Activated CD4-positive, alpha-beta memory T cell treated with anti-CD3 and anti-CD28 coated beads, Interleukin-2, amount 10 ng/mL, durations not matched to agents 7 days and 5 days (primary cell): ENCODE measurements at regions not wholly inside any gene's neighbourhood (a gene's known extent, or its start where the extent isn't known, plus 50 kb on each side); places are given as distances from the start of the nearest gene placed in this dataset.

Experiments used
- CTCF ChIA-PET: fragments of 350-600 bp; sonication (Branson Sonifier 250); formaldehyde crosslinking; loops from one replicate; lab custom pipeline; 2021; ENCODE audit warnings: antibody characterized with exemption, inconsistent platforms; lab: Charles Lee
- POLR2A ChIA-PET: fragments of 350-600 bp; sonication (Branson Sonifier 250); formaldehyde crosslinking; loops from one replicate; lab custom pipeline; 2021; ENCODE audit warnings: antibody characterized with exemption; lab: Charles Lee
- DNase-seq: peaks from one replicate; pipeline ENCODE4 v3.0.0-alpha.2; 2020
- H3K27ac Mint-ChIP-seq: one replicate; pipeline ENCODE4 v1.8.0; 2021; ENCODE audit warnings: mild to moderate bottlenecking, mixed read lengths
- H3K27me3 Mint-ChIP-seq: one replicate; pipeline ENCODE4 v1.8.0; 2021; ENCODE audit warnings: mixed read lengths
- H3K36me3 Mint-ChIP-seq: one replicate; pipeline ENCODE4 v1.8.0; 2021; ENCODE audit warnings: low read depth, mixed read lengths
- H3K4me1 Mint-ChIP-seq: one replicate; pipeline ENCODE4 v1.8.0; 2021; ENCODE audit warnings: mixed read lengths
- H3K4me3 Mint-ChIP-seq: one replicate; pipeline ENCODE4 v1.8.0; 2021; ENCODE audit warnings: mild to moderate bottlenecking, mixed read lengths
- H3K9me3 Mint-ChIP-seq: one replicate; pipeline ENCODE4 v1.8.0; 2021; ENCODE audit warnings: mixed read lengths

DNA sequence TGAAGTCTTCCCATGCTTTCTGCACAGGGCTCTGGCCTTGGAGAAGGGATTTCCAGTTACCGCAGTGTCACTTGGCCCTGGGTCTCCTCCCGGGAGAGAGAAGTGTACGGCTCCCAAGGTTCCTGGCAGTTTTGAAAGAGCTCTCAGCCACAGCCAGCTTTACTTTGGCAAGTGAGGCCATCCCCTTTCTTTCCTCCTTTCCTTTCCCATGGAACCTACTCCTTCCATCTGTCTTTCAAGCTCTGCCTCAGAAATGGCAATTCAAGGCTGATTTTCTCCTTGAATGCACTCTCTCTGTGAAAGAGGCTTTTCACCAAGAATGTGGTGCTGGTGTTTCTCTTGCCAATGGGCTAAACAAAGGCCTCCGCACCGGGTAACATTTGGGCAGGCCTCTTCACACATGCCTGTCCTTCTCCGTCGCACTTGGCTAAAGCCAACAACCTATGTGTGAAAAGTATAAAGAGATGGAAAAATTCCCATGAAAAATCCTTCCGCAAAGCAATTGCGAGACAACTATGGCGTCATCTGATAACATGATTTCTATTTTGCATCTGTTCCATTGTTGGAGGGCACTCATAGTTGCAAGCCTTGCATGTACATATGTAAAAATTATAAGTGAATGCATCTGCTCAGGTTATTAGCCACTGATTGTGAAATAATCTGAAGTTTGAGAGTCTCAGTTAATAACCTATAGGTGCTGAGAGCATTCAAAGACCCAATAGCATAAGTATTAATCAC, 125.4 kb downstream of the PFKFB3 start:
- H3K9me3 Mint-ChIP-seq: peaks cover 2% of the 10 kb centered on the region
- DNase-seq: no peak
- CTCF ChIA-PET: interaction anchor here (0.9 kb wide), 1 partner anchor 126 kb away, joined by 4 read pairs; the partner anchor contains the start of gene PFKFB3
- POLR2A ChIA-PET: no interaction called here
- no peak overlapping the region for H3K27ac Mint-ChIP-seq
- no peaks in the 10 kb centered on the region for H3K4me1 Mint-ChIP-seq
- H3K4me3 Mint-ChIP-seq: no peak overlapping the region
- peaks cover 6% of the 10 kb centered on the region for H3K36me3 Mint-ChIP-seq
- no peaks in the 10 kb centered on the region for H3K27me3 Mint-ChIP-seq

- H3K27me3 Mint-ChIP-seq: no peaks in the 10 kb centered on the region
- H3K27ac Mint-ChIP-seq: no peak overlapping the region
- H3K9me3 Mint-ChIP-seq: peaks cover 8% of the 10 kb centered on the region
- POLR2A ChIA-PET: no interaction called here
- H3K4me3 Mint-ChIP-seq: no peak overlapping the region
- no peak for DNase-seq
- peaks cover 12% of the 10 kb centered on the region for H3K36me3 Mint-ChIP-seq
- CTCF ChIA-PET: interaction anchor here (0.9 kb wide), 1 partner anchor 126 kb away, joined by 4 read pairs; the partner anchor contains the start of gene PFKFB3
- no peaks in the 10 kb centered on the region for H3K4me1 Mint-ChIP-seq
Observed at GRCh38 chr10:6328699-6329423, 126.1 kb downstream of the PFKFB3 start.

GRCh38 chr10:6333086-6333485, 130.4 kb downstream of the PFKFB3 start:
- Mint-ChIP-seq H3K9me3 (peaks cover 12% of the 10 kb centered on the region), H3K36me3 (peaks cover 12% of the 10 kb centered on the region), H3K27ac (no peak overlapping the region), H3K4me3 (no peak overlapping the region), H3K4me1 (no peaks in the 10 kb centered on the region), H3K27me3 (no peaks in the 10 kb centered on the region)
- ChIA-PET CTCF (no interaction called here), POLR2A (no interaction called here)
- DNase-seq: no peak

GRCh38 chr10:6333973-6334372, 131.2 kb downstream of the PFKFB3 start:
- POLR2A ChIA-PET: no interaction called here
- no peak overlapping the region for H3K27ac Mint-ChIP-seq

GRCh38 chr10:6336016-6336415, 133.3 kb downstream of the PFKFB3 start:
- no peaks in the 10 kb centered on the region for H3K4me1 Mint-ChIP-seq
- no peak overlapping the region for H3K27ac Mint-ChIP-seq
- H3K36me3 Mint-ChIP-seq: peaks cover 6% of the 10 kb centered on the region
- ChIA-PET CTCF (no interaction called here), POLR2A (no interaction called here)
- H3K27me3 Mint-ChIP-seq: no peaks in the 10 kb centered on the region
- no peak overlapping the region for H3K4me3 Mint-ChIP-seq
- DNase-seq: no peak
- peaks cover 10% of the 10 kb centered on the region for H3K9me3 Mint-ChIP-seq

More at GRCh38 chr10:6333973-6334372, 131.2 kb downstream of the PFKFB3 start:
- H3K9me3 Mint-ChIP-seq: peaks cover 12% of the 10 kb centered on the region
- CTCF ChIA-PET: no interaction called here
- H3K4me1 Mint-ChIP-seq: no peaks in the 10 kb centered on the region
- H3K36me3 Mint-ChIP-seq: peaks cover 12% of the 10 kb centered on the region
- no peak for DNase-seq
- H3K4me3 Mint-ChIP-seq: no peak overlapping the region
- no peaks in the 10 kb centered on the region for H3K27me3 Mint-ChIP-seq

DNA sequence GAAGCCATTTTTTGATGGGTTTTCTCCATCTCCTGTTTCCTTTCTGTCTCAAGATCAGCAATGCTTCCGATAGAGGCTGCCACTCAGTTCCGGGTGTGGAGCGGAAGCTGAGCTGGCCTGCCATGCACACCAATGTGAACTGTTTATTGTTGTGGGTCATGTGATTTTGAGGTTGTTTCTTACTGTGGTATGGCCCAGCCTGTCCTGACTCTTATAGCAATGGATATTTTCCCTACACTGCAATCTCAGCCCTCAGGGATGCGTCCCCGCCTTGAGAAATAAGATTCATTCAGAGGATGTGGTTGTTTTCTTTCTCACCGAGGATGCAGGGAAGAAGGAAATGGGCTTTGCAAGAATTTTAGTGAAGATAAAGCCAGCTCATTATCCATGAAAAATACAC, 134.7 kb downstream of the PFKFB3 start:
- Mint-ChIP-seq H3K4me3 (no peak overlapping the region), H3K27me3 (no peaks in the 10 kb centered on the region), H3K27ac (no peak overlapping the region), H3K9me3 (peaks cover 10% of the 10 kb centered on the region), H3K4me1 (no peaks in the 10 kb centered on the region), H3K36me3 (peaks cover 6% of the 10 kb centered on the region)
- POLR2A ChIA-PET: interaction anchor here (0.8 to 1.4 kb wide), 2 partner anchors 56 to 61 kb away, joined by 3 read pairs; no protein-coding TSS in a partner anchor
- CTCF ChIA-PET: no interaction called here
- no peak for DNase-seq

- Mint-ChIP-seq H3K4me1 (no peaks in the 10 kb centered on the region), H3K4me3 (no peak overlapping the region), H3K9me3 (peaks cover 8% of the 10 kb centered on the region), H3K27me3 (no peaks in the 10 kb centered on the region), H3K36me3 (peaks cover 3% of the 10 kb centered on the region), H3K27ac (no peak overlapping the region)
- DNase-seq: no peak
- POLR2A ChIA-PET: interaction anchor here (1.4 kb wide), 1 partner anchor 60 kb away, joined by 3 read pairs; no protein-coding TSS in a partner anchor
- CTCF ChIA-PET: interaction anchor here (1.1 kb wide), 1 partner anchor 10 kb away, joined by 4 read pairs; no protein-coding TSS in a partner anchor
Observed at GRCh38 chr10:6338361-6338760, 135.6 kb downstream of the PFKFB3 start.

DNA sequence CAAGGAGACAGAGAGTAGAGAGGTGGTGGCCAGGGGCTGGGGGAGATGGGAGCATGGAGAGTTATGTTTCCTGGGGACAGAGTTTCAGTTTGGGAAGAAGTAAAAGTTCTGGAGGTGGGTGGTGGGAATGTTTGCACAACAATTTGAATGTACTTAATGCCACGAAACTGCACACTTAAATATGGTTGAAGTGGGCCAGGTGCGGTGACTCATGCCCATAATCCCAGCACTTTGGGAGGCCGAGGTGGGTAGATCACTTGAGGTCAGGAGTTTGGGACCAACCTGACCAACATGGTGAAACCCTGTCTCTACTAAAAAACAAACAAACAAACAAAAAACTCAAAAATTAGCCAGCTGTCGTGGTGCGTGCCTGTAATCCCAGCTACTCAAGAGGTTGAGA, 137.2 kb downstream of the PFKFB3 start:
- no peak for DNase-seq
- Mint-ChIP-seq H3K4me3 (no peak overlapping the region), H3K36me3 (peaks cover 1% of the 10 kb centered on the region), H3K27ac (no peak overlapping the region), H3K9me3 (peaks cover 2% of the 10 kb centered on the region), H3K27me3 (no peaks in the 10 kb centered on the region), H3K4me1 (no peaks in the 10 kb centered on the region)
- POLR2A ChIA-PET: no interaction called here
- CTCF ChIA-PET: no interaction called here

- Mint-ChIP-seq H3K27ac (no peak overlapping the region), H3K36me3 (peaks cover 14% of the 10 kb centered on the region), H3K27me3 (peaks cover 3% of the 10 kb centered on the region), H3K4me3 (no peak overlapping the region), H3K9me3 (peaks cover 9% of the 10 kb centered on the region), H3K4me1 (peaks cover 19% of the 10 kb centered on the region)
- CTCF ChIA-PET: no interaction called here
- POLR2A ChIA-PET: no interaction called here
- DNase-seq: no peak
Observed at GRCh38 chr10:6342096-6342685, 139.5 kb downstream of the PFKFB3 start.

GRCh38 chr10:6343305-6344010, 140.7 kb downstream of the PFKFB3 start:
- Mint-ChIP-seq H3K9me3 (peaks cover 9% of the 10 kb centered on the region), H3K4me3 (no peak overlapping the region), H3K4me1 (peaks cover 32% of the 10 kb centered on the region), H3K36me3 (peaks cover 14% of the 10 kb centered on the region), H3K27me3 (peaks cover 3% of the 10 kb centered on the region), H3K27ac (no peak overlapping the region)
- ChIA-PET POLR2A (no interaction called here), CTCF (no interaction called here)
- DNase-seq: no peak

DNA sequence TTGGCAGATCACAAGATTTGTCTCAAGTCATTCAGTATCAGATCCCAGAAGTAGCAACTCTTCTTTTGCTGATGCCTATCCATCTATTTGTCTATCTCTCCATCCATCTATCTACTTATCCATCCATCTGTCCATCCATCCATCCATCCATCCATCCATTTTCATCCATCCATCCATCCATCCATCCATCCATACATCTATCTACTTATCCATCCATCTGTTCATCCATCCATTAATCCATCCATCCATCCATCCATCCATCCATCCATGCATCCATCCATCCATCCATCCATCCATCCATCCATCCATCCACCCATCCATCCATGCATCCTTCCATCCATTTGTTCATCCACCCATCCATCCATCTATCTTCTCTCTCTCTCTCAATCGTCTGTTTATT, 142.7 kb downstream of the PFKFB3 start:
- Mint-ChIP-seq H3K4me3 (no peak overlapping the region), H3K36me3 (peaks cover 19% of the 10 kb centered on the region), H3K9me3 (peaks cover 9% of the 10 kb centered on the region), H3K4me1 (peaks cover 47% of the 10 kb centered on the region), H3K27me3 (peaks cover 3% of the 10 kb centered on the region), H3K27ac (no peak overlapping the region)
- ChIA-PET POLR2A (no interaction called here), CTCF (no interaction called here)
- DNase-seq: no peak

DNA sequence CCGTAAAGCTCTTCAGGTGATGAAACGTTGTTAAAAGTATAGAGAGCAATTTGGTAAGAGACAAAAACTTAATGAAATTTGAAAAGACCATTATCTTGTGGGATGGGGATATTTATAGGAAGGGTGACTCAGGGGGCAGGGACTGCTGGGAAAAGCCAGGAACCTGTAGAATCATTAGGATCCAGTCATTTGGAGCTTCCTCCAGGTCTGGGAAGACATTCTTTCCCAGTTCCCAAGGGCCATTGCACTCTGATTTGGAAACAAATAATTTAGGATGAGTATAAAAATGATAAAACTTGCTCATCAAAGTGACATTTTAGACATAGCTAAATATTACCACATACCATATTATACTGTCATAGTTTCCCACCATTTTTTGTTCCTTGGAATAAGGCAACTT, 143.9 kb downstream of the PFKFB3 start:
- Mint-ChIP-seq H3K4me3 (no peak overlapping the region), H3K27ac (peak overlapping the region; percentile 92), H3K4me1 (peaks cover 47% of the 10 kb centered on the region), H3K27me3 (peaks cover 3% of the 10 kb centered on the region), H3K36me3 (peaks cover 19% of the 10 kb centered on the region), H3K9me3 (peaks cover 9% of the 10 kb centered on the region)
- CTCF ChIA-PET: interaction anchor here (0.6 to 1.7 kb wide), 4 partner anchors 55 to 173 kb away, joined by 3 to 9 read pairs (median 4); partner anchors contain the start of gene PFKFB3
- DNase-seq: no peak
- POLR2A ChIA-PET: interaction anchor here (0.8 to 3.8 kb wide), 5 partner anchors 35 to 144 kb away, joined by 3 to 29 read pairs (median 3); partner anchors contain the start of gene PFKFB3
